Left renal cortex interstitium (tissue), 4 donors: ENCODE measurements at regions not wholly inside any gene's neighbourhood (a gene's known extent, or its start where the extent isn't known, plus 50 kb on each side); places are given as distances from the start of the nearest gene placed in this dataset.
A peak's percentile ranks its signal among the peaks of the same experiment; 100 is the strongest.

Source experiments
- DNase-seq, 4 donors: peaks; one replicate each; pipeline ENCODE4 v3.0.0-alpha.2; 2013; ENCODE audit warnings: low read depth in 4 of 4, low spot score in 2 of 4, missing footprints in 1 of 4

GRCh38 chr4:183563874-183564273, 59.0 kb downstream of the ING2 start:
- DNase-seq: no peak

GRCh38 chr4:183571350-183571941, 66.6 kb downstream of the ING2 start:
- DNase-seq: peak in 1 of 4 donors; percentile 29

GRCh38 chr4:183576701-183577404, 72.0 kb downstream of the ING2 start:
- no peak for DNase-seq

- DNase-seq: no peak
These were observed 75.5 kb downstream of the ING2 start for GRCh38 chr4:183580370-183580769.

GRCh38 chr4:183580849-183581248, 76.0 kb downstream of the ING2 start:
- DNase-seq: no peak

GRCh38 chr4:183586824-183587223, 72.2 kb downstream of the RWDD4 start:
- no peak for DNase-seq

- DNase-seq: peak in 3 of 4 donors; percentile 31 to 48 (median 38)
These were observed 70.8 kb downstream of the RWDD4 start for GRCh38 chr4:183588169-183588675.

GRCh38 chr4:183588691-183589090, 70.3 kb downstream of the RWDD4 start:
- no peak for DNase-seq

- DNase-seq: no peak
These were observed 69.4 kb downstream of the RWDD4 start for GRCh38 chr4:183589461-183590099.
